CD1c-positive myeloid dendritic cell (primary cell): ENCODE measurements at regions not wholly inside any gene's neighbourhood (a gene's known extent, or its start where the extent isn't known, plus 50 kb on each side); places are given as distances from the start of the nearest gene placed in this dataset.
"Not testable (repeated sequence)": the region's sequence is repeated elsewhere in the genome, so short reads cannot be mapped to it uniquely, and the experiment has no call there.

Experiments used
- DNase-seq: peaks from one replicate; pipeline ENCODE4 v3.0.0-alpha.2; 2016; ENCODE audit errors: extremely low spot score

- peak; percentile 11 for DNase-seq
These were observed 51.4 kb upstream of the LSM6 start for GRCh38 chr4:146124023-146124680.

GRCh38 chr4:146123231-146123630, 52.3 kb upstream of the LSM6 start:
- no peak for DNase-seq

- no peak for DNase-seq
These were observed 53.1 kb upstream of the LSM6 start for GRCh38 chr4:146122398-146122797.

- DNase-seq, result no peak
These were observed 53.8 kb upstream of the LSM6 start for GRCh38 chr4:146121757-146122156.

GRCh38 chr4:146119845-146120404, 55.6 kb upstream of the LSM6 start:
- no peak for DNase-seq

GRCh38 chr4:146114066-146114465, 61.5 kb upstream of the LSM6 start:
- DNase-seq, result no peak

GRCh38 chr4:146113171-146113570, 62.3 kb upstream of the LSM6 start:
- no peak for DNase-seq

- peak; percentile 14 for DNase-seq
These were observed 63.1 kb upstream of the LSM6 start for GRCh38 chr4:146112389-146112788.

- peak; percentile 66 for DNase-seq
These were observed 64.5 kb upstream of the LSM6 start for GRCh38 chr4:146110871-146111485.

GRCh38 chr4:146108756-146109155, 66.8 kb upstream of the LSM6 start:
- peak; percentile 26 for DNase-seq

GRCh38 chr4:146107587-146108240, 67.8 kb upstream of the LSM6 start:
- DNase-seq, result no peak

GRCh38 chr4:146105464-146105863, 70.1 kb upstream of the LSM6 start:
- DNase-seq, result peak; percentile 81

GRCh38 chr4:146104541-146104940, 71.0 kb upstream of the LSM6 start:
- no peak for DNase-seq

- not testable (repeated sequence) for DNase-seq
These were observed 71.5 kb upstream of the LSM6 start for GRCh38 chr4:146104052-146104451.

GRCh38 chr4:146099585-146099984, 75.9 kb upstream of the LSM6 start:
- DNase-seq, result no peak

- no peak for DNase-seq
These were observed 76.5 kb upstream of the LSM6 start for GRCh38 chr4:146098978-146099377.

- DNase-seq, result peak; percentile 40
These were observed 77.1 kb upstream of the LSM6 start for GRCh38 chr4:146098397-146098796.

GRCh38 chr4:146096371-146096770, 79.1 kb upstream of the LSM6 start:
- no peak for DNase-seq

- no peak for DNase-seq
These were observed 79.7 kb upstream of the LSM6 start for GRCh38 chr4:146095860-146096259.

GRCh38 chr4:146095091-146095690, 80.3 kb upstream of the LSM6 start:
- DNase-seq, result peak; percentile 70

GRCh38 chr4:146088690-146089089, 86.8 kb upstream of the LSM6 start:
- DNase-seq, result no peak

GRCh38 chr4:146087856-146088255, 87.7 kb upstream of the LSM6 start:
- DNase-seq, result no peak
